ENCODE measurements at regions not wholly inside any gene's neighbourhood (a gene's known extent, or its start where the extent isn't known, plus 50 kb on each side); places are given as distances from the start of the nearest gene placed in this dataset.
"Not testable (repeated sequence)": the region's sequence is repeated elsewhere in the genome, so short reads cannot be mapped to it uniquely, and the experiment has no call there.

- no peak for DNase-seq
Measured at GRCh38 chr12:102726686-102727085, 190.4 kb downstream of the PAH start.

GRCh38 chr12:102722147-102722546 lies 194.9 kb downstream of the PAH start:
- no peak for DNase-seq

- DNase-seq: no peak
Measured at GRCh38 chr12:102708108-102708507, 208.9 kb downstream of the PAH start.

GRCh38 chr12:102702447-102703114 lies 214.5 kb downstream of the PAH start:
- peak; percentile 15 for DNase-seq

- no peak for DNase-seq
Measured at GRCh38 chr12:102696045-102696444, 215.7 kb upstream of the IGF1 start.

DNA sequence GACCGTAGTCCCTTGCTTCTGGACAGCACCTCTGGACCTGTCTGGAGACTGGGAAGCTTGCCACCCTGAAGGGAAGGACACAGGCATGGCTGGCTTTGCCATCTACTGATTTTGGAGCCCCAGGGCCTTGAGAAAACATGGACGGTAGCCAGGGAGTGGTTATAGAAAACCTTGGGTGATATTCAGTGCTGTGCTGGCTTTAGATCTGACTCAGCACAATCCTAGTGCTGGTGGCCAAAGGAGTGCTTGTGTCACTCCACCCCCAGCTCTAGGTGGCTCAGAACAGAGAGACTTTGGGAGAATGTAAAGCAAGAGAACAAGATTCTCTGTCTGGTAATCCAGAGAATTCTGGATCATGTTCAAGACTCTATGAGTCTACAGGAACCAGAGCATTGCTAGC lies 214.5 kb upstream of the IGF1 start:
- no peak for DNase-seq

DNA sequence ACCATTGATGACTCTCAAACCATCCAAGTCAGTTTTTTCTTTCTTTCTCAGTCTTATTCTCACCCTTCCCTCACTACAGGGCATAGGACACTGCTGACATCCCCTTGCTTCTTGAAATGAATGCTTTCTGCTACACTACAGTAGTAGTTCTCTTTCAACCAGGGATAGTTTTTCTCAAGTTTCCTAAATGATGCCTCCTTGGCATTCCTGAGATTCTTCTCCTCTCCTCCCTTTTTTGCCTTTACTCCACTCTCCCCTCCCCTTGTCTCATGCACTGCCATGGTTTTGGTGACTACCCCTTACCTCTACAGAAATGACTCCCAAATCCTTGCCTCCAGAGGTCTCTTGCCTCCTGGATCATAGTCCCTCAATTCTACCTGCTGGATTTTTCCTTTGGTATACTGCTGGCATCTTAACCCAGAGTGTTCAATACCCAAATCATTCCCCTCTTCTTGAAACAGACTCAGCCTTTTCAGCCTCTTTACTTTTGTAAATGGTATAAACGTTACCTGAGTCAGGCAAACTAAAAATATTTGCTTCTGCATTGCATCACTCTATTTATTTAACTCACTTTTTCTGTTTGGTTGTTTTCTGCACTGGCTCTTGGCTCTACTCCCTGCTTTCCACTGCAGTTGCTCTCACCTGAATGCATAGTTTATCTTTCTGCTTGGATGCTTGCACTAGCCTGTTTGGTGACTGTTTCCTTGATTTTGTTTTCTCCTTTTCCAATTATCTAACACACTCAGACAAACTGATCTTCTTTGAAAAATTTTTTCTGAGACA lies 211.6 kb upstream of the IGF1 start:
- DNase-seq: no peak

DNA sequence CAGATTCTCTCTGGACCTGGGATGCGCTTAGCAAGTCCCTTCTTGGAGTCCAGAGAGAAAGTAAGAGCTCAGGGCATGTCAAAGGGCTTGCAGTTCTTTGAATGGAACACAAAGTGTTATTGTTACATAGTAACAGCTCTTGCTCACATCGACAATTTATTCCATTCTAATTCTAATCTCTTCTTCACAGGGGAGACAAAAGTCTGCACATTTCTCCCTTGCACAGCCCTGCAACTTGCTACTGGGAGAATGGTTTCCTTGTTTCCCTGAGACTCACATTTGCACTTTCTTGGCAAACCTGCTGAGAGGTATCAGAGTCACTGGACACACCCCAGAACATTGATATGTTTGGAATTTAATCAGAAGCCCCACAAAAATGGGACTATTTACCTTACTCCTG lies 209.9 kb upstream of the IGF1 start:
- DNase-seq: no peak

DNA sequence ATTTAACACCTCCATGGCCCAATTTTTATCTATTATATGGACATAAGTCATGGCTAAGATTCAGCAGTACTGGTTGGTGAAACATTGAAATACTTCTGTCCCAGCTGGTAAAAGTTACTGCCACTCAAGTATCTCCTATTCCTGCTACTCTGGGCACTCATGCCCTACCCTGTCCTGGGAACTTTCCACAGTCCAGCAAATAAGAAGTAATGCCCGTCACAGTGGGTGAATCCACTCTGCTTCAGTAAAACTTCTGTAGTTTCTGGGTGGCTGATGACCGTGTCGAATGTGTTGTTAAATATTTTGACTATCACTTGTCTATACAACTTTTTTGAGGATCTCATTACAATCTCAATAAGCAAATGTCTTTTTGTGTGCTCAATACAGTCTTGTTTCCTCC lies 209.3 kb upstream of the IGF1 start:
- no peak for DNase-seq

DNA sequence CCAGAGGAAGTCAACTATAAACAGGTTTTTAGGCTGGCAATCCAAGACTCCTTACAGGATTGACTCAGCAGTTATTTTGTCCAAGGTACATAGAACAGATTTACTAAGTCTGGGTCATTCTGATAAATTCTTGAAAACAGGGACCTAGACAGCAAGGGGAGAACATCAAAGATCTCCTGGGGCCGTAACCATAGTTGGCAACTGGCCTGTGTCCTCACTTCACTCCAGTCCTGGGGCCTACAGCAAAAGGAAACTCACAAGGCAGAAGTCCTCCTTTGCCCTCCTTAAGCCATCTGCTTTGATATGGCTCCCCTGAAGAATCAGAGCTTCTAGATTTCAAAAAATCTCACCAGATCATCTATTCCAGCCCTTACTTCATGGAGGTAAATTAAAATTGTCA lies 207.2 kb upstream of the IGF1 start:
- DNase-seq: no peak

- no peak for DNase-seq
Measured at GRCh38 chr12:102685841-102686240, 205.5 kb upstream of the IGF1 start.

- DNase-seq: no peak
Measured at GRCh38 chr12:102685172-102685571, 204.8 kb upstream of the IGF1 start.

DNA sequence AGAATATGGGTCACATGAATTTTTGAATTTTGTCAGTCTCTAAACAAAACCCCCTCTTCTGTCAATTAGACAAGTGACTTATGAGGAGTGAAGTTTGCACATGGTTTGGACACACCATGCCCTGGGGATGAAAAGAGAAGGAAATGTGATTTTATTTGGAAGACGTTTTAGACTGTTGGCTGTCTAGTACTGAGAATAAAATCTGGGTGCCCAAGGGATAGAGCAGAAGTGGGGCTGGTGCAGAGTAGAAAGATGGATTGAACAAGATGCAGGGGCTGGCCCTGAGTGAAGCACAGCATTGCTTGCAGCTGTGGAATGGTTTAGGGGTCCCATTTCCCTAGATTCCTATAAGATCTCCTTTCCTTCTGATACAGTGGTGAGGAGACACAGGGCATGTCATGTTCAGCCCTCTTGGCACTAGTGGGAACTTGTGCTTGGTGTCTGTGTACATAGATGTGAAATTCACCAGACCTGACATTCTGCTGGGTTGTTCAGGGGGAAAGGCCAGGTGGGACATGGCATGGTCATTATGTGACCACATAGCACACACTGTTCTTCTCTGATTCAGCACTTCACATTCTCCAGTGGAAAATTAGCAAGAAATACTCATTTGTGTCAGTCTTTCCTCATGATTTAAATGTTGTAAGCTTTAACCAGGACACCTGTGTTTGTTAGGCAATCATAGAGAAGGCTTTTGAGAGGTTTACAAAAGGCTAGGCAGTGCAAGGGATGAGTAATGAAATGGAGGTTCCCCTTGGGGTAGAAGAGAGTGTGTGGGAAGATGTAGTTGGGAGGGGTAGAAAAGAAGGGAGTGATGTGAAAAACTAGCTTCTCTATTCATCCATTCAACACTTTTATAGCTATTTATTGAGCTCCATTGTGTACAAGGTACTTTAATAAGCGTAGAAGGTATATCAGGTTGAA lies 202.3 kb upstream of the IGF1 start:
- no peak for DNase-seq

DNA sequence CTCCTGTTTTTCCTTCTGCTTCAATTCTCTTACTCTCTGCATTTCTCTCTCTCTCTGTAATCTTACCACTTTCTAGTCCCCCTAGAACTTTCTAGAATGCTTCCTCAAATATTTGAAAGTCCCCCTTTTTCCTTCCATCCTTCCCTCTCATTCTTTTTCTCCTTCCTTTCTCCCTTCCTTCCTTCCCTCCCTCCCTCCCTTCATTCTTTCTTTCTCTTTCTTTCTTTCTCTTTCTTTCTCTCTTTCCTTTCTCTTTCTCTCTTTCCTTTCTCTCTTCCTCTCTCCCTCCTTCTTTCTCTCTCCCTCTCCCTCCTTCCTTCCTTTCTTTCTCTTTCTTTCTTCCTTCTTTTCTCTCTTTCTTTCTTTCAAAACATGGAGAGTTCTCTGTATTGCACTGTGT lies 201.4 kb upstream of the IGF1 start:
- no peak for DNase-seq

DNA sequence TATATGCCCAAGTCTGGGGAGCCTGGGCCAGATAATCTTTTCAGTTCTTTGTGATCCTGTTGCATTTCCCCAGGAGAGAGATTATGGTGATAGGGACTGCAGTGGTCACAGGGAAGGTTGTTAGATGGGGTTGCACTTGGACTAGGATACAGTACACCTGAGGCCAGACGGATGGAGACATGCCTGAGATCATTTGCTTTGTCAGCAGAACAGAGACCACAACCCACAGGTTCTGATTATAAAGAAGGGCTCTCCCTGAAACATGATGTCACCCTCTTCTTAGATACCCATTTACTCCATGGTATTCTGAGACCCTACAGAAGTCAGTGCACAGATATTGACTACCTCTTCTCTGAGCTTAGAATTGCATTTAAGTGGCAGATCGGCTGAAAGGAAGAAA lies 200.9 kb upstream of the IGF1 start:
- DNase-seq: no peak

- DNase-seq: no peak
Measured at GRCh38 chr12:102680304-102680703, 199.9 kb upstream of the IGF1 start.

- no peak for DNase-seq
Measured at GRCh38 chr12:102676812-102677211, 196.4 kb upstream of the IGF1 start.

- DNase-seq: no peak
Measured at GRCh38 chr12:102675672-102676071, 195.3 kb upstream of the IGF1 start.

- DNase-seq: no peak
Measured at GRCh38 chr12:102673606-102674005, 193.2 kb upstream of the IGF1 start.

DNA sequence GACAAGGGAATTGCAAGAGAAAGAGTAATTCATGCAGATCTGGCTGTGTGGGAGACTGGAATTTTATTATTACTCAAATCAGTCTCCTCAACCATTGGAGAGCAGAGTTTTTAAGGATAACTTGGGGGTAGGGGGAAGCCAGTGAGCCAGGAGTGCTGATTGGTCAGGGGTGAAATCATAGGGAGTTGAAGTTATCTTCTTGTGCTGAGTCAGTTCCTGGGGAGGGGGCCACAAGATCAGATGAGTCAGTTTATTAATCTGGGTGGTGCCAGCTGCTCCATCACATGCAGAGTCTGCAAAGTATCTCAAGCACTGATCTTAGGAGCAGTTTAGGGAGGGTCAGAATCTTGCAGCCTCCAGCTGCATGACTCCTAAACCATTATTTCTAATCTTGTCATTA lies 191.8 kb upstream of the IGF1 start:
- not testable (repeated sequence) for DNase-seq

DNA sequence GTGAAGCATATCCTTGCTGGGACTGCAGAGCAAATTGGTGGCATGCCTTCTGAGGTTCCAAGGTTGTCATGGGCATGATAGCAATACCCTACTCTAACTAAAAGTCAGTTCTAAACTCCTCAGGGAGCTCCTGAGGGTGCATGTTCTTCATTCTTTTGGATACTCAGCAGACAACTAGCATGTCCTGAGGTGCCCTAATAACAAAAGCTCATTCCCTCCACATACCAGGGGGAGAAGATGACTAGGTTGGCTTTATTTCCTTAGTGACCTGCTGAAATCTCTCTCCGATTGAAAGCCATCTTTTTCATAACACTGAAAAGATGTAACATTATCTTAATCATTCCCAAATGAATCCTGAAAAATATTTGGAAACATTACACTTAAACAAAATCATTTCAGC lies 188.7 kb upstream of the IGF1 start:
- no peak for DNase-seq

DNA sequence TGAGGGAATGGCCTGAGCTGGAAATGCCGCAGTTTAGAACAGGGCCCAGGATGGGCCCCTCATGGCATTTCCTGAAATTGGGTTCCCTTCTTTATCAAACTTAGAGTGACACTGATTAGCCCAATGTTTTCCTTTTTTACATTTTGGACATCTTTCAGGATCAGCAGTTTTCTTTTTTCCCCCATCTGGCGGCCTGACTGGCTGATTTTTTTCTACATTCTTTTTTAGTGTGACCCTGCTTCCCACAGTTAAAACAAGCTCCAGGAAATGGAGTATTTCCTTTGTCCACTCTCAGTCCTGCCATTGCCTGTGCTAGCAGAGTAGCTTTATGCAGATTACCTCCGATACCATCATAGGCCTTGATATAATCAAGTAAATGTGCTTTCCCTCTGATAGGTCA lies 185.8 kb upstream of the IGF1 start:
- not testable (repeated sequence) for DNase-seq

- DNase-seq: no peak
Measured at GRCh38 chr12:102659200-102659911, 179.0 kb upstream of the IGF1 start.

Measured in activated naive CD4-positive, alpha-beta T cell treated with anti-CD3 and anti-CD28 coated beads, Interleukin-2, amount 50 U/mL, for 16 hours (primary cell).